H1 (cell line): ENCODE measurements at regions not wholly inside any gene's neighbourhood (a gene's known extent, or its start where the extent isn't known, plus 50 kb on each side); places are given as distances from the start of the nearest gene placed in this dataset.

ENCODE experiments used
- EZH2 ChIP-seq: fragments of 200-600 bp; sonication (generic); IDR thresholded peaks from 2 replicates; pipeline ENCODE4 v1.7.1; 2012; ENCODE audit warnings: low read depth, mild to moderate bottlenecking, moderate library complexity, low read length, inconsistent platforms; ENCODE audit not compliant: severe bottlenecking
- HDAC6 ChIP-seq: IDR thresholded peaks from one replicate; pipeline ENCODE4 v1.7.1; 2012; ENCODE audit warnings: low read depth, mild to moderate bottlenecking, inconsistent platforms, low read length, moderate library complexity
- MAFK ChIP-seq: IDR thresholded peaks from 2 replicates; pipeline ENCODE4 v1.6.1; 2012; ENCODE audit warnings: low read depth, mild to moderate bottlenecking, improper control_type of control experiment, low read length
- POLR2AphosphoS5 ChIP-seq: IDR thresholded peaks from 2 replicates; pipeline ENCODE4 v1.6.1; 2011; ENCODE audit warnings: low read depth, low read length
- SRF ChIP-seq: IDR thresholded peaks from 2 replicates; pipeline ENCODE4 v1.6.1; 2011; ENCODE audit warnings: mild to moderate bottlenecking, low read depth, low read length, moderate library complexity
- TEAD4 ChIP-seq: IDR thresholded peaks from 2 replicates; pipeline ENCODE4 v1.6.1; 2012; ENCODE audit warnings: low read depth, low read length, inconsistent platforms, mixed read lengths
- TF ChIP-seq, protein P1 (sequence below): fragments of 300-600 bp; sonication (generic); IDR thresholded peaks from 2 replicates; pipeline ENCODE4 v1.7.1; 2012; ENCODE audit warnings: low read length, moderate library complexity, mild to moderate bottlenecking, inconsistent platforms; ENCODE audit not compliant: insufficient replicate concordance
- TF ChIP-seq, protein P2 (sequence below), 3 experiments: IDR thresholded peaks; 1 replicate in 2 of 3; 2 replicates in 1 of 3; pipeline versions ENCODE4 v1.5.1 to v1.6.1; 2011; ENCODE audit warnings: low read length in 3 of 3, mild to moderate bottlenecking in 3 of 3, inconsistent platforms in 2 of 3, low read depth in 1 of 3, moderate library complexity in 1 of 3; ENCODE audit not compliant: insufficient read depth in 1 of 3; ENCODE audit errors: control extremely low read depth in 1 of 3

DNA sequence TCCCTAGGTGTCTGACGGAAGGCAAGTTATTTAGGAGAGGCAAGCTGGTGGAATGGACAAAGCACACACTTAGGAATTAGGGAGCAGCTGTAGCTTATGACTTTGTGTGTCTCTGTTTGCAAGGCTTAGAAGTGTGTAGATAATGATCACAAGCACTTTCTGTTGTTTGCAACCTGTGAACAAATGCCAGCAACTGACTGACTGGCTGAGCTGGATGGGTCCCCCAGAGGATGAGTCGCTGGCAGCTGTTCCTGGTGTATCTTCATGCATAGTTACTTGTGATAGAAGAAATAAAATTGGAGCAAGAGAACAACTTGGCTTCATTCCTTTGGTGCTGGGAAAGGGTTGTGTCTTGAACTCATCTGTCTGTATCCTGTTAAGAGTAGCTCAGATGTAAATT is 64.2 kb upstream of the BEND4 start (continued):
- TF ChIP-seq, protein P1, sequence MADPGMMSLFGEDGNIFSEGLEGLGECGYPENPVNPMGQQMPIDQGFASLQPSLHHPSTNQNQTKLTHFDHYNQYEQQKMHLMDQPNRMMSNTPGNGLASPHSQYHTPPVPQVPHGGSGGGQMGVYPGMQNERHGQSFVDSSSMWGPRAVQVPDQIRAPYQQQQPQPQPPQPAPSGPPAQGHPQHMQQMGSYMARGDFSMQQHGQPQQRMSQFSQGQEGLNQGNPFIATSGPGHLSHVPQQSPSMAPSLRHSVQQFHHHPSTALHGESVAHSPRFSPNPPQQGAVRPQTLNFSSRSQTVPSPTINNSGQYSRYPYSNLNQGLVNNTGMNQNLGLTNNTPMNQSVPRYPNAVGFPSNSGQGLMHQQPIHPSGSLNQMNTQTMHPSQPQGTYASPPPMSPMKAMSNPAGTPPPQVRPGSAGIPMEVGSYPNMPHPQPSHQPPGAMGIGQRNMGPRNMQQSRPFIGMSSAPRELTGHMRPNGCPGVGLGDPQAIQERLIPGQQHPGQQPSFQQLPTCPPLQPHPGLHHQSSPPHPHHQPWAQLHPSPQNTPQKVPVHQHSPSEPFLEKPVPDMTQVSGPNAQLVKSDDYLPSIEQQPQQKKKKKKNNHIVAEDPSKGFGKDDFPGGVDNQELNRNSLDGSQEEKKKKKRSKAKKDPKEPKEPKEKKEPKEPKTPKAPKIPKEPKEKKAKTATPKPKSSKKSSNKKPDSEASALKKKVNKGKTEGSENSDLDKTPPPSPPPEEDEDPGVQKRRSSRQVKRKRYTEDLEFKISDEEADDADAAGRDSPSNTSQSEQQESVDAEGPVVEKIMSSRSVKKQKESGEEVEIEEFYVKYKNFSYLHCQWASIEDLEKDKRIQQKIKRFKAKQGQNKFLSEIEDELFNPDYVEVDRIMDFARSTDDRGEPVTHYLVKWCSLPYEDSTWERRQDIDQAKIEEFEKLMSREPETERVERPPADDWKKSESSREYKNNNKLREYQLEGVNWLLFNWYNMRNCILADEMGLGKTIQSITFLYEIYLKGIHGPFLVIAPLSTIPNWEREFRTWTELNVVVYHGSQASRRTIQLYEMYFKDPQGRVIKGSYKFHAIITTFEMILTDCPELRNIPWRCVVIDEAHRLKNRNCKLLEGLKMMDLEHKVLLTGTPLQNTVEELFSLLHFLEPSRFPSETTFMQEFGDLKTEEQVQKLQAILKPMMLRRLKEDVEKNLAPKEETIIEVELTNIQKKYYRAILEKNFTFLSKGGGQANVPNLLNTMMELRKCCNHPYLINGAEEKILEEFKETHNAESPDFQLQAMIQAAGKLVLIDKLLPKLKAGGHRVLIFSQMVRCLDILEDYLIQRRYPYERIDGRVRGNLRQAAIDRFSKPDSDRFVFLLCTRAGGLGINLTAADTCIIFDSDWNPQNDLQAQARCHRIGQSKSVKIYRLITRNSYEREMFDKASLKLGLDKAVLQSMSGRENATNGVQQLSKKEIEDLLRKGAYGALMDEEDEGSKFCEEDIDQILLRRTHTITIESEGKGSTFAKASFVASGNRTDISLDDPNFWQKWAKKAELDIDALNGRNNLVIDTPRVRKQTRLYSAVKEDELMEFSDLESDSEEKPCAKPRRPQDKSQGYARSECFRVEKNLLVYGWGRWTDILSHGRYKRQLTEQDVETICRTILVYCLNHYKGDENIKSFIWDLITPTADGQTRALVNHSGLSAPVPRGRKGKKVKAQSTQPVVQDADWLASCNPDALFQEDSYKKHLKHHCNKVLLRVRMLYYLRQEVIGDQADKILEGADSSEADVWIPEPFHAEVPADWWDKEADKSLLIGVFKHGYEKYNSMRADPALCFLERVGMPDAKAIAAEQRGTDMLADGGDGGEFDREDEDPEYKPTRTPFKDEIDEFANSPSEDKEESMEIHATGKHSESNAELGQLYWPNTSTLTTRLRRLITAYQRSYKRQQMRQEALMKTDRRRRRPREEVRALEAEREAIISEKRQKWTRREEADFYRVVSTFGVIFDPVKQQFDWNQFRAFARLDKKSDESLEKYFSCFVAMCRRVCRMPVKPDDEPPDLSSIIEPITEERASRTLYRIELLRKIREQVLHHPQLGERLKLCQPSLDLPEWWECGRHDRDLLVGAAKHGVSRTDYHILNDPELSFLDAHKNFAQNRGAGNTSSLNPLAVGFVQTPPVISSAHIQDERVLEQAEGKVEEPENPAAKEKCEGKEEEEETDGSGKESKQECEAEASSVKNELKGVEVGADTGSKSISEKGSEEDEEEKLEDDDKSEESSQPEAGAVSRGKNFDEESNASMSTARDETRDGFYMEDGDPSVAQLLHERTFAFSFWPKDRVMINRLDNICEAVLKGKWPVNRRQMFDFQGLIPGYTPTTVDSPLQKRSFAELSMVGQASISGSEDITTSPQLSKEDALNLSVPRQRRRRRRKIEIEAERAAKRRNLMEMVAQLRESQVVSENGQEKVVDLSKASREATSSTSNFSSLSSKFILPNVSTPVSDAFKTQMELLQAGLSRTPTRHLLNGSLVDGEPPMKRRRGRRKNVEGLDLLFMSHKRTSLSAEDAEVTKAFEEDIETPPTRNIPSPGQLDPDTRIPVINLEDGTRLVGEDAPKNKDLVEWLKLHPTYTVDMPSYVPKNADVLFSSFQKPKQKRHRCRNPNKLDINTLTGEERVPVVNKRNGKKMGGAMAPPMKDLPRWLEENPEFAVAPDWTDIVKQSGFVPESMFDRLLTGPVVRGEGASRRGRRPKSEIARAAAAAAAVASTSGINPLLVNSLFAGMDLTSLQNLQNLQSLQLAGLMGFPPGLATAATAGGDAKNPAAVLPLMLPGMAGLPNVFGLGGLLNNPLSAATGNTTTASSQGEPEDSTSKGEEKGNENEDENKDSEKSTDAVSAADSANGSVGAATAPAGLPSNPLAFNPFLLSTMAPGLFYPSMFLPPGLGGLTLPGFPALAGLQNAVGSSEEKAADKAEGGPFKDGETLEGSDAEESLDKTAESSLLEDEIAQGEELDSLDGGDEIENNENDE = no peak
- no peak for TF ChIP-seq HDAC6
- no peak for TF ChIP-seq POLR2AphosphoS5
- no peak for TF ChIP-seq EZH2
- TF ChIP-seq SRF = no peak
- no peak for TF ChIP-seq MAFK
- no peak for TF ChIP-seq TEAD4
- TF ChIP-seq, protein P2, sequence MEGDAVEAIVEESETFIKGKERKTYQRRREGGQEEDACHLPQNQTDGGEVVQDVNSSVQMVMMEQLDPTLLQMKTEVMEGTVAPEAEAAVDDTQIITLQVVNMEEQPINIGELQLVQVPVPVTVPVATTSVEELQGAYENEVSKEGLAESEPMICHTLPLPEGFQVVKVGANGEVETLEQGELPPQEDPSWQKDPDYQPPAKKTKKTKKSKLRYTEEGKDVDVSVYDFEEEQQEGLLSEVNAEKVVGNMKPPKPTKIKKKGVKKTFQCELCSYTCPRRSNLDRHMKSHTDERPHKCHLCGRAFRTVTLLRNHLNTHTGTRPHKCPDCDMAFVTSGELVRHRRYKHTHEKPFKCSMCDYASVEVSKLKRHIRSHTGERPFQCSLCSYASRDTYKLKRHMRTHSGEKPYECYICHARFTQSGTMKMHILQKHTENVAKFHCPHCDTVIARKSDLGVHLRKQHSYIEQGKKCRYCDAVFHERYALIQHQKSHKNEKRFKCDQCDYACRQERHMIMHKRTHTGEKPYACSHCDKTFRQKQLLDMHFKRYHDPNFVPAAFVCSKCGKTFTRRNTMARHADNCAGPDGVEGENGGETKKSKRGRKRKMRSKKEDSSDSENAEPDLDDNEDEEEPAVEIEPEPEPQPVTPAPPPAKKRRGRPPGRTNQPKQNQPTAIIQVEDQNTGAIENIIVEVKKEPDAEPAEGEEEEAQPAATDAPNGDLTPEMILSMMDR (IDR thresholded peaks at IDR 0.05; ENCODE audit: control extremely low read depth in 1 of 3, insufficient read depth in 1 of 3, low read depth in 1 of 3, low read length in 3 of 3) = no peak
